GM21528 (cell line): ENCODE measurements at regions not wholly inside any gene's neighbourhood (a gene's known extent, or its start where the extent isn't known, plus 50 kb on each side); places are given as distances from the start of the nearest gene placed in this dataset.

Experiments
- ATAC-seq: cut with Tn5 transposase; IDR thresholded peaks from one replicate; pipeline ENCODE4 v1.9.1; 2021; ENCODE audit warnings: mild to moderate bottlenecking, moderate library complexity; ENCODE audit not compliant: unreplicated experiment, low FRiP score

DNA sequence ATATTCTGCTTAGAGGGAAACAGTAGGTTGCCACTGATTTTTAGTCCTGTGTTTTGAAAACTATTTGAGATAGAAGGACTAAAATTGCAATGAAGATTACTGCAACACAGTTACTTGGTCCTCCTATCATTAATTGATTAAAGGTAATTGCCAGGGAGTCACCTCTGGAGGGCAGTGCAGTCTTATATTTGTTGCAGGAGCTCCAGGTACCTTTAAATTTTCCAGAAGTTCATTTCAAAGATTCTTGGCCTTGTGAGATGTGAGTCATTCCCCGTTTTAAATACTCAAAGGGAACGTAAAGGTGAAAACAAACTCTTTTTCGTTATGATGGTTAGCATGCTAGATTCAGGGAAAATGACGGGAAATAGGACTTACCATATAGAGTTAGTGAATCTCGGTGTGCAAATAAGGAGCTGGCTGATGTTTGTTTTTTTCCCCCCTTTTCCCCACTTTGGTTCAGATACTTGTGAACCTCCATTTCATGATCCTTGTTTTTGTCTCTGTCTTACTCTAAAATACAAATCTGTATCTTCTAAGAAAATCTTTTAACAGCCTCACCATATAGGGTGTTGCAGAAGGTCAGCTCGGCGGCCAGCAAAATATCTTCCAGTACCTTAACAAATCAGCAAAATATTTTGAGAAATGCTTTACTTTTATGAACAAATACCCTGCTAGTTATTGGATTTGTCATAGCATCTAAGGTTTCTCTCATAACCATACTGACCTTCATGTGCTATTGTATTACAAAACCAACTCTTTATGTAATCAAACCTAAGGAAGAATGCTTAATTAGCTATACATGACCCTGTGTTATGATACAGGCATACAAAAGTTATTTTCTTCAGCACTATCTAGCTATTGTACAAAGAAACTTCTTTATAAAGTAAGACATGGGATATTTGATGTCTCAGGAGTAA lies 143.0 kb upstream of the HDAC9 start:
- ATAC-seq: peak; percentile 53

DNA sequence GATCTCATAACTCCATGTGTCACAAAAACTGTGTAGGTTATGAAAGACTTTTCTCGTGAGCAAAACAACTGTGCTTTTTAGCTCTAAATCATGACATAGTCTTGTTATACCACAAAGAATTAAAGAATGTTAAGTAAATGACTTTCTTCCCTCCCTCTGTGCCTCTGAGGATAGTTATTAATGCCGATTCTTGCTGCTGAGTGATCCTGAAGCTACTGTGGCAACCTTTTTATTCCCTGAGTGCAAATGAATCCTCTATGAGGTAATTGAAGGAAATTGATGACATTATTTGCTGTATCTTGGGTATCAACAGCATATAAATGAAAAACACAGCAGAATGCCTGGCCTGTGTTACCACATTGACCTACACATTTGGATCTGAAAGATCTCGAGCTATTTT lies 142.2 kb upstream of the HDAC9 start:
- no peak for ATAC-seq

DNA sequence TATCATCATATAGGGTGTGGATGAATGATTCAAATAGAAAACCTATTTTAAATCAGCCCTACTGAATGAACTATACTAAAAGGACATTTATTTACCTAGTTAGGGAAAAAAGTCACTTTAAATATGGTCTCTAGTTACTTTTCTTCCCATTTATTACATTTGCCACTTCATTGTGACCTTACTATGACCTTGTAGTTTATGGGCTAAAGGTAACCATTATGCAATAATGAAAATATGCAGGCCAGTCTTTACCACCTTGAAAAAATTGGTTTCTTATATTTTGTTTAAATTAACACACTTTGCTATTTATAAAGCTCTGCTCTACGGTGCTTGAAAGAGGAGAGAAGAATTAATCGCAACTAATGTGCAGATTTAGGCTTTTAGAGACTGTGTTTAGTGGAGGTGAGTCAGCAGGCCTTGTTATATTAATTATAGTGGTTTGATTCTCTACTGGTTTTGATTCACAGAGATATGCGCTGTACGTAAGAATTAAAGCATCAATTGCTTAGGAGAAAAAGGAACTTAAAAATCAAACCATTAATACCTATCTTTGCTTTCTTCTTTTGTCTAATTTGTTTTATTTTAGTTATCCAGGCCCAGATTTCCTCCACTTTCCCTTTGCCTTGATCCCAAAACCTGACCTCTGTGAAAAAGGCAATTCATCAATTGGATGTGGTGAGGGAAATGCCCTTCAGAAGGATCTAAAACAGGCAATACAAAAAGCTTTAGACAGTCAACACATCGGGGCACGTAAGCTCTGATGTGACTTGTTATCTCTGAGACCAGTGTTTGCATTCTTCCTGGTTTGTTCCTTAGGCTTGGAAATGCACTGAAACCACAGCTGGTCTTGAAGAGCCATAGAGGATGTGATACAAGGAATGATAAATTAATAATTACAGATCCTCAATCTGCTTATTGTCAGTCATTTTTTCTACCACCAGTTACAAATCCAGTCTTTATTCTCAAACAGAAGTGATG lies 141.2 kb upstream of the HDAC9 start:
- ATAC-seq: no peak

DNA sequence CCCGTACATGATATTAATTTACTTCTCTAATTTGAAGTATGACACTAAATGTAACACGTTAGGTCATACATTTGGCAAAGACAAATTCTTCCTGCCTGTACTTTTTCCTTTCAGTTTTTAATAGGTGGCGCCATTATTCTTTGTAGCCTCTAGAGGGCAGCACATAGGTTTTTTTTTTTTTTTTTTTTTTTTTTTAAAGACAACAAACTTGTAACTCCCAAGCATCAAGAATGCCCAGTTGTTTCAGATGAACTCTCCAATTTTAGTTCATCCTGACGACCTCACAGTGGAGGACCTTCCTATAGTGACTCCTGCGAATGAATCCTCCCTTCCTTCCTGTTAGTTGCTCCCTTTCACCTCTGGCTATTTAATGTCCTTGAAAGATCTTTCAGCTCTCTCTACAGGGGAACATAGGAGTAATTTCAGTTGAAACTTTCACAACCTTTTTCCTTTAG lies 139.3 kb upstream of the HDAC9 start:
- peak; percentile 52 for ATAC-seq

DNA sequence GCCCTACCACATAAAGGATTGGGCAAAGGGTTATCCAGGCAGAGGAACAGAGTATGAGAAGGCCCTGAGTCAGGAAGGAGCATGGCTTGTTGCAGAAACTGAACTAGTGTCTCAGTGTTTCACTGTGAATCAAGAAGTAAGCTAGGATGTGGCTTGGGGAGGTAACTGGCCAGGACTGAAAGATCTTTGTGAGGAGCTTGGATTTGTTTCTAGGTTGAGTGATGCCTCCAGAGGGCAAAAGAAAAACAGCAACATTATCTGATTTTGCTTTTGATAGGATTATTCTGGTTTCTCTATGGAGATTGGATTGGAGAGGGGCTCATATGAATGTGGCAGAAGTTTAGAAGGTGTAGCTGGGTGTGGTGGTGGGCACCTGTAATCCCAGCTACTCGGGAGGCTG lies 137.9 kb upstream of the HDAC9 start:
- ATAC-seq: no peak

DNA sequence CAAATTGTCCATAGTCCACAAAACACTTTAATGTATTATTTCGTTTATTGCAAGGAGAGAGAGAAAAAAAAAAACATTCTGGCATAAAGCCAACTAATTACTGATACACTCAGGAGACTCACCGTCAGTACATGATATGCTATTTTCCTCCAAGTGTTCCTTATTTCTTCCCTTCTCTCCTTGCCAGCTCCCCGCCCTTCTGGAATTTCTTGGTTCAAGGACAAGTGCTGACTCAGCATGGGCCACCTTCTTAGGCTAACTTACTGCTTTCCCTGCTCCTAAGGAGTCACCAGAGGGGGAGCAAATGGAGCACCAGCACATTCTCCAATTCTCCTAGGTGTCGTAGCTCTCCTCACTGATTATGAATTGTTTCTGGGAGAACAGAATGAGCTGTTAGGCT lies 133.8 kb upstream of the HDAC9 start:
- no peak for ATAC-seq

DNA sequence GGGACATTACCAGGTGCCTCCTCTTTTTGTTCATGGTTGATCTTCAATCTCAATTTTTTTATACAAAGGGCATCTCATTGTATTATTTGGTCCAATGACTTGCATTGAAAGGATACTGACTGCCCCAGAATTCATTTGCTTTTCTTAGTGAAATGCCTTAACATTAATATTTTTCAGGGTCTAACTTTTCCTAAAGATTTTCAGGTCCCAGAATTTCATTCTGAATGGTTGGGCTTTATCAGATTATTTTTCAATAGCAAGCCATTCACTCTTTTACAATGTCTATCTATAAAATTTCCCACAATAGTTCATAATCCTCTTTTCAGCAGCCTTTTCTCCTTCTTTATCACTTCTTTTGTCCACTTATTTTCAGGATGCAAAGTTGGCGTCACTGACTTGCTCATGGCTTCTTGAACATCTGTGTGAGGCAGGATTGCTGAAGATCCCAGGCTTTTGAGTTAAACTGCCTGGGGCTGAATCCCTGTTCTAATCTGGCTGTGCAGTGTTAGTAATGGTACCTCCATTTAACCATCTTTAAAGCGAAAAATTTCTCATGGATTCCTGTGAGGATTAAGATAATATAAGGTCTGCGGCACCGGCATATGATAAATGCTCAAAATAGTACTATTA lies 131.7 kb upstream of the HDAC9 start:
- no peak for ATAC-seq

DNA sequence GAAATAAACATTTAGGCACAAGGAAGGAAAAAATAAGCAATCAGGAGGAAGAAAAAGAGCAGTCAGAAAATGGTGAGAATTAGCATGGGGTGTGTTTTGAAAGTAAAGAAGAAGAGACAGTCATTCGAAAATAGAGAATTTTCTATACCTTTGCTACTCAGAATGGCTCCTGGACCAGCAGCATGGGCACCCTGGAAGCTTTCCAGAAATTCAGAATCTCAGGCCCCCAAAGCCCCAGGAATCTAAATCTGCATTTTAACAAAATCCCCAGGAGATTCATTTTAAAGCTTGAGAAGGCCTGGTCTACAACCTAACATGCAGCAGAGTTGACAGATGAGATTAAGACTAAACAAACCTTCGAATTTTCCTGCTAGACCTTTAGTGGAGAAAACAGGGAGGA lies 131.2 kb upstream of the HDAC9 start:
- no peak for ATAC-seq

DNA sequence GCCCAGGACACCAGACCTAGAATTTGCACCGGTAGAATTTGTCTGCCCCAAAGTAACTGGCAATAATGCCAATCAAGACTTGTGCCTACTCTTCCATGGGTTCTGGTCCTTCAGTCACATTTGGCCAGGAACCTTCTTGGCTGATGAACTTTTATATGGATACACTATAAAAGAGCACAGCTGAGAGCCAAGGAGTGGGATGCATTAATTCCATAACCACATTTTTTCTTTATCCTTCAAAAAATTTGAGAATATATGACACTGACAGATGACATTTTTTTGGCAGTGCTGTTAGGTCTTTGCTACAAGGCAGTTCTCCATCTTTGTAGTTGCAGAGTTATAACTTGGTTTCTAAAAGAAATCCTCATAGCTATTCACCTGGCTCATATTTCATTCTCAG lies 129.2 kb upstream of the HDAC9 start:
- ATAC-seq: no peak

DNA sequence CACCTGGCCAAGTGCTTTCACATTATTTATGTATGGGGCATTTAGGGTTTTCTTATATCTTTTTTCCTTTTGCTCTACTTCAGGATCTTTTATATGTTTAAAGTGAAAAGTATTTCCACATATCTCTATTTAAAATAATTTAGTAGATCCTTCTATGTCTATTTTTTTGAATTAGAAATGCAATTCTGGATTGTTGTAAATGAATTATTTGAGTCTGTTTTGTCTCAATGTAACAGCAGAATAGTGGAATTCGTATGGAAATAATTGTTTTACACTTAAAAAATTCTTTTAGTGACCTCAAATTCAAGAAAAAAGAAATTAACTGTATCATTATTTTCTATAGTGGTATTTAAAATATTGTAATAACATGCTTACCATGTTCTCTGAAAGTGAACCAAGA lies 126.5 kb upstream of the HDAC9 start:
- no peak for ATAC-seq

DNA sequence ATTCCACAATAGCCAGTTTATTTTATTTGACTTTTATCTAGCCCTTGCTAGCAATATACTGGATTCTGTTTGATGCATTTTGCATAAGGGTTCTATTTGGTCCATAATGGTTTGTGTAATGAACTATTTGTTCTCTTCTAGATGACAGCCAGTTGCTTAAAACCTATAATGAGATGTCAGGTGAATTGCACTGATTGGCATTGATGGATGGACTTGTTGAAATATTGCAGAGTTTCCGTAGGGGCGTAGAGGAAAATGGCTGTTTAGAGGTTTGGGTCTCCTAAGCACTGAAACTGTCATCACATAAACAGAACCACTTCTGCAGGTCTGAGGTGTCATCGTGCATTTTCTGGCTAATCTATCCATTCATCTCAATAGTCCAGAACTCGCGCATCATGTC lies 124.9 kb upstream of the HDAC9 start:
- no peak for ATAC-seq

DNA sequence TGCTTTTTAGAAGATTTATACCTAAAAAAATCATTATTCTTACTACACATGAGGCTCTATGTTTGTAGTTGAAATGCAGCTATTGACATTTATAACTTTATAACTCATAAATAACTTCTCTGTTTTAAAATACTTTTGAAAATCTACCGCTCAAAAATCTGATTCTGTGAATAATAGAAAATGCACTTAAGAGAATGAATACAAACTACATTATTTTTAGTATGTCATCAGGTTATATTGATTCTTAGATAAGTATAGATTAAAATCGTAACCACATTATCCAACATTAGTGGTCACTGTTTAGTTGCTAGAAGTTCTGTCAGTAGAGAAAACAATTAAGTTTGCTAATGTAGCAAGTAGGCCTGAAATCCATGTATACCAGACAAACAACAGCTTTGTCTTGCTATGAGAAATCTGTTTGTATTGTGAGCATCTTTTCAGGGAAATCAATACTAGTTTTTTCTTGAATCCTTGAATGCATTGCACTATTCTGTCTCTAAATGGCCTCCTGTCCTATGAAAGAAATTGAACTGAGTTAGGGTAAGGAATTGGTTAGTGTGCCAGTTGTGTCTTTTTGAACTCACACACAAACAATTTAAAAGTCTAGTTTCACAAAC lies 116.5 kb upstream of the HDAC9 start:
- ATAC-seq: no peak

DNA sequence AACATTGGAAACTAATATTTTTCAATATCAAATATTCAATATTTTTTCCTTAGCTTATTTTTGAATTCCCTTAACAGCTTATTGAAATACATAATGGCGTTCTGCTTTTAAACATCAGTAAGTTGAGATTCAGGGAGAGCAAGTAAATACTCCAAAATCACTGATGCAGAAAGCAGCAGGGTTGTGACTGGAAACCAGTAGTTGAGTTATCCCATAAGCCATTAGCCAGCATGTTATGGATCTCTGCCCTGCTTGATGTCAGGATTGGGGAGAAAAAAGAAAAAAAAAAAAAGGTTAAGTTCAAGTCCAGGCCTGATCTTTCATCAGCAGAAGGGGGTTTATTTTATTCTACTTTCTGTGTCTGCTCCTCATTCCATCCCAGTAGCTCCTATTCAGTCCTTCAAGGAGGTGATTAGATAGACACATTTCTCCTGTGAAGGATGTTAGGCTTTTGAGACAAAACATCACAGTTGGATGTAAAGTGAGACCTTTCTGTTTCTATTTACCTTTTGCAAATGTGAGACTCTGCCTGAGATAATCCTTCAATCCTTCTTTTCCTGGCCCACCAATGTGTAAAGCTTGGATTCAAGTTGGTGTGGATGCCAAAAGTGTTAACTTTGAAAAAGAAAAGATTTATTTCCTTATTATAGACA lies 110.9 kb upstream of the HDAC9 start:
- ATAC-seq: no peak

DNA sequence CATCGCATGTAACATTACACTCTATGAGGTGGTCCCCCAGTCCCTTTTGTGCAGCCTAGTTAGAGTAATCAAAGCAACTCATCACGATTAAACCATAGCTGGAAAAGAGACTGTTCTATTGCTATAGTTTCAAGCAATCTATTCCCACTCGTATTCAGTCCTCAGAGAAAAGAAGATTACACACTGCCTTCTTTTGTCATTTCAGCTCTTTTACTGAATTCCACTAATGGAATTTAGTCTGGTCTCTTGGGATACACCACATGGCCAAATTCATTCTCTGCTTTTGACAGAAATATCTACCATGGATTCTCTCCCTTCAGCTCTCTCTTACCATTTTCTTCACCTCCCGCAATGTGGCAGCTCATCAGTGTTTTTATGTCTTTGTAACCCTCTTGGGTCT lies 108.9 kb upstream of the HDAC9 start:
- ATAC-seq: no peak

DNA sequence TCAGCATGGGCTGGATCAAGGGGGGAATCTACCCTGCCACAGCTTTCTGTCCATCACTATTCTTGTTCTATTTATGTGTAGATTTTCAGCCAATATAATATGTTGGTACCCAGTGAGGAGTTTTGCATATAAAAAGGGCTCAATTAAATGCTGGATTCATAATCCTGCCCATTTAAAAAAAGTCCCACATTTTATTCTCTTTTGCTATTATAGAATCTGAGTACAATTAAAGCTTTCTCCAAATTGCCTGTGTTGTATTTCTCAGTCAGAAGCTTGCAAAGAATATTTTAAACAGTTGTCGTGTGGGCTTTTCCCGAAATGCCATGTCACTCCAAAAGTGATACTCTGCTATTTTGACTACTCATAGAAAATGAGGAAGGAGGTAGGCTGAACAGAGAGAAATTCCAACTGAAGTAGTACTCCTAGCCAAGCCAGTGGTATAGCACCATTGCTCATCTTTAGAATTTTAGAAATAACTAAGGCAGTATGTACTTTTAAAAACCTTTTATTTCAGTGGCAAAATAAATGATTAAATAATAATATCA lies 108.3 kb upstream of the HDAC9 start:
- ATAC-seq: no peak

DNA sequence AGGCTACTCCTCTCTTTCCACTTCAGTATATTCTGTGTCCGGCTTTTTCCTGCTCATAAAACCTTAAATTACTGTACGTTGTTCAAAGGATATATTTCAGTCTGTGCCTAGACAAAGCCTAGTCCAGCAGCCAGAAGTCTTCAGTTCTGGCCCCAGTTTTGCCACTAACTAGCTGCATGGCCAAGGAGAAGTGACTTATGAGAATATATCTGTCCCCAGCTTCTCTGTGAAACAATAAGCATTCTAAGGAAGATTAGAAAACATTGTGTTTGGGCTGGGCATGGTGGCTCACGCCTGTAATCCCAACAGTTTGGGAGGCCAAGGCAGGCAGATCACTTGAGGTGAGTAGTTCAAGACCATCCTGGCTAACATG lies 105.0 kb upstream of the HDAC9 start:
- no peak for ATAC-seq

DNA sequence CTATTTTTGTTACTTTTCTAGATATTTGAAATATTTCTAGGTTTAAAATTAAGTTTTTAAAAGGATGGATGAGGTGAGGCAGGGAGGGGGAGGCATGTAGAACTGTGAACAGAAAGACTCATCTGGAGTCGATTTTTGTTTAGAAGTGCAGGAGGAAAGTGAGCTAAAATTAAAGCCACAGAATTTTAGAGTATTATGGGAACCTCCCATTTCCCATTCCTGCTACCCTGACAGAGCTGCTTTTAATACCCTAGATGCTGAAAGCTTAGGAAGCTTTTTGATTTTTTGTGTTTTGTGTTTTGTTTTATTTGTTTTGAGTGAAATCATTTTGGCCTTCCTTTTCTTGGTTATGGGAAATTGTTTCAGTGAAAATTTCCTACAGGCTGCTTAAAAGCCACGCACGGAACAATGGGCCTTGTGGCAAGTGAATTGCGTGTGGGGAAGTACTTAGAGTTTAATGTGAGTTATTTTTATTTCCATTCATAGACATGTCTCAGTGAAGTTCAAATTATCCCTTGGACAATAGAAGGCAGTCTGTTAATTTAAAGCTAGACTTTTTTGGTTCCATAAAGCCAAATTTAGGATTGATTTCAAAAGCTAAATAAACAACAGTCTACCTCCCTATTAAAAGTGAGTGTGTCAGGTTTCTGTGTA lies 102.0 kb upstream of the HDAC9 start:
- no peak for ATAC-seq

DNA sequence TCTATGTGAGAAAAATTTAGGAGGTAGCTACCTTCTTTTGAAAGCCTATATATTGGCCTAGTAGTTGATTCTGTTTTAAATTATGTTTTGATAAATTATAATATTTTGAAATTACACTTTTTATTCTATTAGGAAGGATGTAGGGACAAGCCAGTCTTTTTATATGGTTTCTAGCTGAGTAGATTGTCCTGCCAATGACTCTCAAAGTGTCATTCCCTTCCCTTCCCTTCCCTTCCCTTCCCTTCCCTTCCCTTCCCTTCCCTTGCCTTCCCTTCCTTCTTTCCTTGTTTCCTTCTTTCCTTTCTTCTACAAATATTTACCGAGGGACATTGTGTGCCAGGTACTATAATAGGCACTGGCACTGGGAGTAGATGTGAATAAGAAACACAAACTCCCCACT lies 99.7 kb upstream of the HDAC9 start:
- no peak for ATAC-seq

DNA sequence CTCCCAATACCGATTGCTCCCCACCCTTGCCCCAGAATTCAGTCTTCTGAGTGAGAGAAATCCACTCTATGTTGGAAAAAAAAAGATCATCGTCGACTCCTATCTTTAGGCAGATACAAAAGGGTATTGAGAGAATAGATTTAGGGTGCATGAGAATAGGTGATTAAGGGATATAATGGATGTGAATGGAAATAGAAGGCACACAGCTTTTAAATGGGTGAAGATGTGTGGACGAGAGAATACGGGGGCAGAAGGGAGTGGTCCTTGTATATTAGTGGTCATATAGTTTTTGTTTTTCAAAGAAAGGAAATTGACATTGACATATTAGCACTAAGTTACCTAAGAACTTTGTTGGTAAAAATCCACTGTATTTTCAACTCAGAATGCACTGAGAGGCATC lies 98.6 kb upstream of the HDAC9 start:
- no peak for ATAC-seq
